ENCODE measurements at regions not wholly inside any gene's neighbourhood (a gene's known extent, or its start where the extent isn't known, plus 50 kb on each side); places are given as distances from the start of the nearest gene placed in this dataset.

GRCh38 chr1:37148663-37149062 lies 114.3 kb upstream of the GRIK3 start:
- Mint-ChIP-seq H3K36me3 (ENCODE audit: unreplicated experiment) (no peaks in the 10 kb centered on the region), H3K27ac (ENCODE audit: unreplicated experiment) (no peak overlapping the region), H3K9me3 (ENCODE audit: unreplicated experiment) (peaks cover 3% of the 10 kb centered on the region), H3K4me3 (ENCODE audit: unreplicated experiment) (no peak overlapping the region), H3K4me1 (ENCODE audit: low read depth, unreplicated experiment) (peaks cover 4% of the 10 kb centered on the region), H3K27me3 (ENCODE audit: unreplicated experiment) (peaks cover 3% of the 10 kb centered on the region)
- TF ChIP-seq CTCF (IDR thresholded peaks at IDR 0.05; ENCODE audit: partially characterized antibody, unreplicated experiment), result no peak
- DNase-seq, result no peak

- no peaks in the 10 kb centered on the region for H3K36me3 Mint-ChIP-seq (ENCODE audit: unreplicated experiment)
- H3K4me3 Mint-ChIP-seq (ENCODE audit: unreplicated experiment), result no peak overlapping the region
- TF ChIP-seq CTCF (IDR thresholded peaks at IDR 0.05; ENCODE audit: partially characterized antibody, unreplicated experiment), result no peak
- peak overlapping the region; percentile 31 for H3K27ac Mint-ChIP-seq (ENCODE audit: unreplicated experiment)
- H3K27me3 Mint-ChIP-seq (ENCODE audit: unreplicated experiment), result peaks cover 3% of the 10 kb centered on the region
- peaks cover 3% of the 10 kb centered on the region for H3K9me3 Mint-ChIP-seq (ENCODE audit: unreplicated experiment)
- peaks cover 4% of the 10 kb centered on the region for H3K4me1 Mint-ChIP-seq (ENCODE audit: low read depth, unreplicated experiment)
- DNase-seq, result no peak
Measured at GRCh38 chr1:37149296-37149695, 115.0 kb upstream of the GRIK3 start.

- Mint-ChIP-seq H3K27me3 (ENCODE audit: unreplicated experiment) (peaks cover 3% of the 10 kb centered on the region), H3K4me1 (ENCODE audit: low read depth, unreplicated experiment) (peaks cover 4% of the 10 kb centered on the region), H3K27ac (ENCODE audit: unreplicated experiment) (no peak overlapping the region), H3K9me3 (ENCODE audit: unreplicated experiment) (peaks cover 5% of the 10 kb centered on the region), H3K36me3 (ENCODE audit: unreplicated experiment) (peaks cover 4% of the 10 kb centered on the region), H3K4me3 (ENCODE audit: unreplicated experiment) (no peak overlapping the region)
- TF ChIP-seq CTCF (IDR thresholded peaks at IDR 0.05; ENCODE audit: partially characterized antibody, unreplicated experiment), result no peak
- no peak for DNase-seq
Measured at GRCh38 chr1:37150986-37151385, 116.7 kb upstream of the GRIK3 start.

- Mint-ChIP-seq H3K27me3 (ENCODE audit: unreplicated experiment) (peaks cover 4% of the 10 kb centered on the region), H3K4me3 (ENCODE audit: unreplicated experiment) (no peak overlapping the region), H3K9me3 (ENCODE audit: unreplicated experiment) (peaks cover 5% of the 10 kb centered on the region), H3K4me1 (ENCODE audit: low read depth, unreplicated experiment) (peaks cover 4% of the 10 kb centered on the region), H3K36me3 (ENCODE audit: unreplicated experiment) (peaks cover 4% of the 10 kb centered on the region), H3K27ac (ENCODE audit: unreplicated experiment) (no peak overlapping the region)
- no peak for TF ChIP-seq CTCF (IDR thresholded peaks at IDR 0.05; ENCODE audit: partially characterized antibody, unreplicated experiment)
- DNase-seq, result no peak
Measured at GRCh38 chr1:37151789-37152188, 117.5 kb upstream of the GRIK3 start.

- H3K4me3 Mint-ChIP-seq (ENCODE audit: unreplicated experiment), result no peak overlapping the region
- H3K4me1 Mint-ChIP-seq (ENCODE audit: low read depth, unreplicated experiment), result peaks cover 4% of the 10 kb centered on the region
- H3K36me3 Mint-ChIP-seq (ENCODE audit: unreplicated experiment), result peaks cover 4% of the 10 kb centered on the region
- H3K27me3 Mint-ChIP-seq (ENCODE audit: unreplicated experiment), result peaks cover 2% of the 10 kb centered on the region
- H3K27ac Mint-ChIP-seq (ENCODE audit: unreplicated experiment), result no peak overlapping the region
- TF ChIP-seq CTCF (IDR thresholded peaks at IDR 0.05; ENCODE audit: partially characterized antibody, unreplicated experiment), result no peak
- H3K9me3 Mint-ChIP-seq (ENCODE audit: unreplicated experiment), result peaks cover 5% of the 10 kb centered on the region
- no peak for DNase-seq
Measured at GRCh38 chr1:37152491-37152890, 118.2 kb upstream of the GRIK3 start.

Data from glutamatergic neuron (in vitro differentiated cells).